DMS 273 (cell line): ENCODE measurements at regions not wholly inside any gene's neighbourhood (a gene's known extent, or its start where the extent isn't known, plus 50 kb on each side); places are given as distances from the start of the nearest gene placed in this dataset.
"Not testable (repeated sequence)": the region's sequence is repeated elsewhere in the genome, so short reads cannot be mapped to it uniquely, and the experiment has no call there.

Experiments used
- DNase-seq: peaks from one replicate; lab custom pipeline; 2025; ENCODE audit not compliant: unreplicated experiment; lab: John Stamatoyannopoulos, UW

DNA sequence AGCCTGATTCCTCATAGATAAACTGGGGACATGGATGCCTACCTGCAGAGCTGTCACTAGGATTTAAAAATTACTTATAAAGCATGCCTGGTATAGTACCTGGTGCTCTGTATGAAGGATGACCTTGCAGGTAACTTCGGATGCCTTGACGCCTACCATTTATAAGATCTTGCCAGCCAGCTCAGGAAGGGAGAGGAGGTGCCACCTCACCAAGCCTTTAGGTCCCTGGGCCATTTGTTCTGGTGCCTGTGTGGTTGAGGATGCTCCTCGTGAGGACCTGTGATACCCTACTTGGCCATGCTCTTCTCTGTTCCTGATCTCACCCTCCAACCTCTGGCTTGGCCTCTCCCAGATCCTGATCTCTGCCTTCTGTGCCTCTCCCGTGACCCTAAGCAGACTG lies 85.2 kb downstream of the FDX1 start:
- DNase-seq = no peak

DNA sequence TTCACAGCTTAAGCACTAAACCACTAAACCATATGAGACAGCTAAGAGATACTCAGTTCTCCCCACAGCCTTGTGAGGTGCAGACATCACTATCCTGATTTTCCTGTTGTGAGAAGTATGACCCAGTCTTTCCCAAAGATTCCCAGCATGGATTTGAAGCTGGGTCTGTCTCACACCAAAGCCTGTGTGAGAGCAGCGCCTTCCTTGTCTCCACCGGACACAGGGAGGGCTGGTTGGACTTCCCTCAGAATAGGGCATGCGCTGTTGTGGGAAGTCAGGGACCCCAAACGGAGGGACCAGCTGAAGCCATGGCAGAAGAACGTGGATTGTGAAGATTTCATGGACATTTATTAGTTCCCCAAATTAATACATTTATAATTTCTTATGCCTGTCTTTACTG lies 87.6 kb downstream of the FDX1 start:
- DNase-seq = not testable (repeated sequence)

DNA sequence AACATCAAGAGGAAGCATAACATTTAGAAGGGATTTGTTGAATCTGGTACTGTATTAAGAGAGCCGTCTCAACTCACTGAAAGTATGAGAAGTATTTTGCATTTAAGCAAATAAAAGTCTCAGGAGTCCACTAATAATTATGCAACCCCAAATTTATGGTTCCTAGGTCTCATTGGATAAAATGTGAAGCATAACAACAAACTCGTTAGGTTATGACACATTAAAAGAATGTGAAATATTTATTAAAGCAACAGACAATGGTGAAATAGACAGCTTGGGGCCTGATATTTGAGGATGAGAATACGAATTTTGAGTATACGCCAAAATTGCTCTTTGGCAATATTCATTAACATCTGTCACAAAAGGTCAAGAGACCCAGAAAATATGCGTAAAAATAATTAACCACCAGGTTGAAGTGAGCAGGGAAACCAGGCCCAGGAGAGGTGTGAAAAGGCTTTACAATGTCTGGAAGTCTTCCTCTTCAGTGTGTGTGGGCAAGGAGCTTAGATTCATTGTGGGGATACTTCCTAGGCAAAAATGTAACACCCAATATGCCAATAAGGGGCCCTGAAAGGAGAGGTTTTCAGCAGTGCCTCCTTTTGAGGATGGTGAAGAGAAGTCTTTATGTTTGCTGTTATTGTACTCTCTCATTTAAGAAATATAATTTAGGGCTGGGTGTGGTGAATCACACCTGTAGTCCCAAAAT lies 89.2 kb downstream of the FDX1 start:
- DNase-seq = peak; percentile 38

DNA sequence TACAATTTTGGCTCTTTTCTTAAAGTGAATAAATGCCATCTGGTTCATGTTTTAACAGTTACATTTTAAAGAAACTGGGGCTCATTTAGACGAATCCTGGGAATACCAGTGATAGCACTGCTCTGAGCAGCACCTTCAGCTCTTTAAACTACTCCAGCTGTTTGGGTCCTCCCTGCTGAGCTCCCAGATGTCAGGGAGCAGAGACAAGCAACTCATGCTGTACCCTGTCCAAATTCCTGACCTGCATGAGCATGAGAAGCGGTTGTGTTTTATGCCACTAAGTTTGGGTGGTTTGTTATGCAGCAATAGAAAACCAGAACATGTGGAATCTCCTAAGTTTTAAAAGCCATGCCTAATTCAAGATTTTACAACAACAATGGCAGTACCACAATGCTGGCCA lies 90.0 kb downstream of the FDX1 start:
- peak; percentile 41 for DNase-seq

DNA sequence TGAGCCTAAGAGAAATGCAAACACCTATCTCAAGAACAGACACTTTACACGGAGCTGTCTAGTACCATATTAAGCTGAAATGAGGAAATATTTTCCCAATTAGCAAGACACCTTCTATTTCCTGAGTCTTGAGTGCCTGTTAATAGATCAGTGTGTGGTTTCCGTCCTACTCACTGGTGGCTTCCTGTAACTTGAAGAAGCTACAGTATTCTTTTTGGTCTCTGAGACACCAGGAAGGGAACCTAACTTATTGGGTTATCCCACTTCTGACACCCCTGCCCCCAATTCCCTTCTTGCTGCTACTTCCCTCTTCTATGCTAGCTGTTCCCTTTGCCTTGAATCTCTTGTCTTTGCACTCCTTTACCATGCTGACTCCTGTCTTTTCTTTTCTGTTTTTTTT lies 92.7 kb downstream of the FDX1 start:
- DNase-seq = no peak

DNA sequence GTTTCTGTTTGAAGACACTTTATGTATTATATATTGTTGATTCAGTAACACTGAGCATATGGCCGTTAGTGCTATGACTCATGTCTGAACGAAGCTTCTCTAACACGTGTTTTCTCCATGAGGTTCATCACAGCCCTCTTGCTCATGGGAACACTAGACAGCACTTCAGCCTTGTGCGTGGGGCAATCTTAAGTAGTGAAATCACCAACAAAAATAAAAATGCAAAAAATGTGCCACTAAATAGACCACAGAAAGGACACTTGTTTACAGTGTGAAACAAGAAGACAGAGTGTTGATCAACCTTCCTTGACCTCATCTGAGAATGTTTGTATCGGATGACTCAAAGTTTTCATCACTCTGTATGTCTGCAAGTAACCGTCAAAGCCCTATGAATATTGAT lies 94.5 kb downstream of the FDX1 start:
- DNase-seq = no peak

DNA sequence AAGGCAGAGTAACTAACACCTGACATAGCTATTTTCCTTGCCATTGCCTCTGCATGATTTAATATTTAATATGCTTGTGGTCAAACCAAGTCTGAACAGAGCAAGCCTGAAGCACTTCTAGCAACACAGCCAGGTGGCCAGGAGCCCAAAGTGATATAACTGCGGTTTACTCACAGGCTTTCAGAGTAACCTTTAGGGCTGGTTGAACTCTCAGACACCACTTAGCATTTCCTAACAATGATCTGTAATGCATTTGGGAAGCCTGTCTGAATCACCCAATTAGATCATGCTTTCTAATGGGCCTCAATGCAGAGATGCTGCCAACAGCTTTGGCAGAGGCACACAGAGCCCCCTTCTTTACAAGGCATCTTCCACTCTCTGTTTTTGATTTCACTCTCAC lies 96.1 kb downstream of the FDX1 start:
- peak; percentile 2 for DNase-seq

DNA sequence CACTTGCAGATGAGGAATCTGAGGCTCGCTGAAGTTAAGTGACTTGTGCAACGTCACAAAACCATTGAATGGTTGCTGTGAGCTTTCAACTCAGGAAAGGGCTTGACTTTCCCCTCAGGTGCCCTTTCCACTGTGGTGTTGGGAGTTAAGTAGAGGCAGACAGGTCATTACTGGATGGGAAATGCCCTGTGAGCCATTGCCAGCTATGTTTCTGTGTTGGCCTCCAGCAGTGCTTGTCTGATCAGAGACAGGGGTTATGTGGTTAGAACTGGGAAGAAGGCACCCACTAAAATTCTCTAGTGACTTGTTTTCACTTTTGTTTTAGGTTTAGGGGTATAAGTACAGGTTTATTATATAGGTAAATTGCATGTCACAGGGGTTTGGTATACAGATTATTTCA lies 96.6 kb downstream of the FDX1 start:
- DNase-seq = no peak
